Keratinocyte (primary cell): ENCODE measurements at regions not wholly inside any gene's neighbourhood (a gene's known extent, or its start where the extent isn't known, plus 50 kb on each side); places are given as distances from the start of the nearest gene placed in this dataset.
"Not testable (repeated sequence)": the region's sequence is repeated elsewhere in the genome, so short reads cannot be mapped to it uniquely, and the experiment has no call there.

Experiments
- DNase-seq: peaks from one replicate; pipeline ENCODE4 v3.0.0-alpha.2; 2011; ENCODE audit warnings: low read depth, missing footprints, low spot score
- FAIRE-seq: peaks from 2 replicates; lab custom pipeline; 2011; peaks lifted over from hg19 to GRCh38; lab: Jason Lieb, UNC
- H2AFZ ChIP-seq: 2 replicates; pipeline ENCODE4 v1.6.0; 2012; ENCODE audit warnings: low read length, control low read depth, inconsistent platforms; ENCODE audit not compliant: control insufficient read depth
- H3K27ac ChIP-seq: 2 replicates; pipeline ENCODE4 v1.5.1; 2011; ENCODE audit warnings: low read length; ENCODE audit not compliant: control insufficient read depth, insufficient read depth
- H3K27me3 ChIP-seq: 3 replicates; pipeline ENCODE4 v1.6.0; 2011; ENCODE audit warnings: low read length; ENCODE audit not compliant: control insufficient read depth, insufficient read depth; ENCODE audit errors: extremely low read depth
- H3K36me3 ChIP-seq, 2 experiments: 2 replicates in 1 of 2; 3 replicates in 1 of 2; pipeline ENCODE4 v1.5.1; 2011; ENCODE audit warnings: low read length in 2 of 2, mild to moderate bottlenecking in 1 of 2; ENCODE audit not compliant: control insufficient read depth in 2 of 2, insufficient read depth in 2 of 2; ENCODE audit errors: extremely low read depth in 1 of 2
- H3K4me1 ChIP-seq: 3 replicates; pipeline ENCODE4 v1.5.1; 2011; ENCODE audit warnings: low read length; ENCODE audit not compliant: control insufficient read depth, insufficient read depth; ENCODE audit errors: extremely low read depth
- H3K4me2 ChIP-seq: 3 replicates; pipeline ENCODE4 v1.6.0; 2011; ENCODE audit warnings: low read depth, low read length; ENCODE audit not compliant: control insufficient read depth, insufficient read depth; ENCODE audit errors: extremely low read depth
- H3K4me3 ChIP-seq, 3 experiments: fragments of 200-600 bp in 1 of 3; sonication (generic) in 1 of 3; 2 replicates in 2 of 3; 3 replicates in 1 of 3; pipeline ENCODE4 v1.5.1; 2011 to 2016; ENCODE audit warnings: low read length in 3 of 3, mild to moderate bottlenecking in 3 of 3, control low read depth in 2 of 3, inconsistent platforms in 1 of 3, low read depth in 1 of 3, mixed read lengths in 1 of 3, mixed run types in 1 of 3, moderate library complexity in 1 of 3; ENCODE audit not compliant: control insufficient read depth in 2 of 3, insufficient read depth in 2 of 3; ENCODE audit errors: extremely low read depth in 1 of 3
- H3K79me2 ChIP-seq: 2 replicates; pipeline ENCODE4 v1.6.0; 2012; ENCODE audit warnings: low read length; ENCODE audit not compliant: control insufficient read depth, insufficient read depth
- H3K9ac ChIP-seq: 3 replicates; pipeline ENCODE4 v1.6.0; 2011; ENCODE audit warnings: low read length; ENCODE audit not compliant: control insufficient read depth, insufficient read depth; ENCODE audit errors: extremely low read depth
- H3K9me1 ChIP-seq: 3 replicates; pipeline ENCODE4 v1.6.0; 2011; ENCODE audit warnings: low read length; ENCODE audit not compliant: control insufficient read depth, insufficient read depth; ENCODE audit errors: extremely low read depth
- H3K9me3 ChIP-seq: 2 replicates; pipeline ENCODE4 v1.5.1; 2012; ENCODE audit warnings: low read depth, low read length; ENCODE audit not compliant: control insufficient read depth
- H4K20me1 ChIP-seq: 3 replicates; pipeline ENCODE4 v1.6.0; 2011; ENCODE audit warnings: low read length; ENCODE audit not compliant: control insufficient read depth, insufficient read depth; ENCODE audit errors: extremely low read depth
- CTCF ChIP-seq, 3 experiments: IDR thresholded peaks in 1 of 3; conservative IDR thresholded peaks in 1 of 3; optimal IDR thresholded peaks in 1 of 3; 2 replicates in 2 of 3; 3 replicates in 1 of 3; pipeline versions ENCODE3 to v1.5.1; 2011; ENCODE audit warnings: low read length in 3 of 3, mild to moderate bottlenecking in 3 of 3, moderate library complexity in 2 of 3, control low read depth in 1 of 3, inconsistent platforms in 1 of 3; ENCODE audit not compliant: insufficient read depth in 2 of 3; ENCODE audit errors: extremely low read depth in 1 of 3
- EZH2 ChIP-seq: IDR thresholded peaks from one replicate; pipeline ENCODE4 v1.6.1; 2012; ENCODE audit warnings: inconsistent platforms, mild to moderate bottlenecking, low read length, moderate library complexity
- dilution Hi-C: fragments of 300-500 bp; cut with MboI; formaldehyde crosslinking; loops from one replicate; pipeline ENCODE4 v1.7.0; 2020; ENCODE audit warnings: low sequenced_read_pairs; ENCODE audit not compliant: extremely low pct_ligation_motif_present

- no peaks in the 10 kb centered on the region for H3K79me2 ChIP-seq
- no peaks in the 10 kb centered on the region for H3K4me1 ChIP-seq
- no peak overlapping the region for H3K4me2 ChIP-seq
- no peaks in the 10 kb centered on the region for H3K9me3 ChIP-seq
- no peak overlapping the region for H3K27ac ChIP-seq
- no peak overlapping the region for H3K9ac ChIP-seq
- dilution Hi-C loops = no loop called here
- H3K4me3 ChIP-seq = no peak overlapping the region
- H4K20me1 ChIP-seq = no peaks in the 10 kb centered on the region
- no peaks in the 10 kb centered on the region for H3K9me1 ChIP-seq
- no peaks in the 10 kb centered on the region for H3K36me3 ChIP-seq
- peaks cover 4% of the 10 kb centered on the region for H3K27me3 ChIP-seq
- DNase-seq (no peak), FAIRE-seq (no peak)
- peak in 1 of 3 experiments; percentile 17 for TF ChIP-seq CTCF (optimal IDR thresholded peaks at IDR 0.05 in 1 of 3, IDR thresholded peaks at IDR 0.05 in 1 of 3, conservative IDR thresholded peaks at IDR 0.05 in 1 of 3; ENCODE audit: extremely low read depth in 1 of 3, insufficient read depth in 2 of 3, low read length in 3 of 3)
- TF ChIP-seq EZH2 = no peak
- H2AFZ ChIP-seq = no peak overlapping the region
Measured at GRCh38 chr3:124347418-124347817, 355.5 kb upstream of the ROPN1 start.

- FAIRE-seq, H3K36me3 ChIP-seq, DNase-seq, H3K4me1 ChIP-seq, H3K27me3 ChIP-seq, H3K4me3 ChIP-seq, H3K79me2 ChIP-seq, H3K4me2 ChIP-seq, H3K9me3 ChIP-seq, H2AFZ ChIP-seq, H3K9ac ChIP-seq, H3K9me1 ChIP-seq, dilution Hi-C loops, H3K27ac ChIP-seq, H4K20me1 ChIP-seq: not testable (repeated sequence)
Measured at GRCh38 chr3:124348555-124348954, 356.6 kb upstream of the ROPN1 start.

- H3K27me3 ChIP-seq = peaks cover 16% of the 10 kb centered on the region
- dilution Hi-C loops = loop anchor here (25.0 kb wide), 1 partner anchor 111 kb away; no protein-coding TSS in a partner anchor
- no peaks in the 10 kb centered on the region for H3K36me3 ChIP-seq
- no peak overlapping the region for H3K4me2 ChIP-seq
- H2AFZ ChIP-seq = no peak overlapping the region
- H3K4me3 ChIP-seq = no peak overlapping the region
- no peak overlapping the region for H3K9ac ChIP-seq
- no peaks in the 10 kb centered on the region for H4K20me1 ChIP-seq
- FAIRE-seq = peak; percentile 88
- peak; percentile 7 for DNase-seq
- no peaks in the 10 kb centered on the region for H3K4me1 ChIP-seq
- no peaks in the 10 kb centered on the region for H3K9me1 ChIP-seq
- TF ChIP-seq EZH2 (no peak), CTCF (optimal IDR thresholded peaks at IDR 0.05 in 1 of 3, IDR thresholded peaks at IDR 0.05 in 1 of 3, conservative IDR thresholded peaks at IDR 0.05 in 1 of 3; ENCODE audit: extremely low read depth in 1 of 3, insufficient read depth in 2 of 3, low read length in 3 of 3) (peak; percentile 50 to 64 (median 56))
- H3K9me3 ChIP-seq = no peaks in the 10 kb centered on the region
- no peaks in the 10 kb centered on the region for H3K79me2 ChIP-seq
- no peak overlapping the region for H3K27ac ChIP-seq
Measured at GRCh38 chr3:124351430-124352148, 359.7 kb upstream of the ROPN1 start.
